ENCODE measurements at regions not wholly inside any gene's neighbourhood (a gene's known extent, or its start where the extent isn't known, plus 50 kb on each side); places are given as distances from the start of the nearest gene placed in this dataset.

DNA sequence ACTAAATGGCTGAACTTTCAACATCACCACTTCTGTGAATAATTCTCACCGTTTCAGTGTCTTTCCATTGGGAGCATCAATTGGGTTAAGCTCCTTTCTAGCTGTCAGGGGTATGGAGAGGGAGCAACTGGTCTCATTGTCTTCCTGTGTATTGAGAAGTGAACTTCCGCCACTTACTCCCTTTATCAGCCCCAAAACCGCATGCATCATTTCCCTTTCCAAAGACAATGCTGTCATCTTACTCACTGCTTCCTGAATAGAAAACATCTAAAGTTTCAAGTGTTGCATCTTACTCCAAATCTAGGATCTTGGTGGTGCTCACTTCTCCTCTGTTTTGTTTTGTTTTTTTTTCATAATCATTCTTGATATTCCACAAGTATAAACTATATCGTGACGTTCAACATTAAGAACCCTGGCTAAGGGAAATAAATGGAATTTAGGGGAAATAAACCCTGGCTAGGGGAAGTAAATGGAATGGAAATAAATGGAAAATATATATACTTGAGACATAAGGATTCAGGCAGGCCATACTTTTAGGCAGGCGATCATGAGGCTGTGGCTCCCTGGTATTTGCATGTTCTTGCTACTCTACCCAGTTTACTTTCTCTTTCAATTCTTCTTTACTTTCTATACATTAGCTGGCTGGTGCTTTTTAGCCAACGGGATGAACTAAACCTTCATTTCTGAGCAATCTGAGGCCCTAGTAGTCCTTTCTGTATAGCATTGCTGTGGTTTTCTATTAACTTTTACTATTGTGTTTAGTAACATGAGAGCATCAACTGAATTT, 371.9 kb downstream of the BMPER start:
- Histone ChIP-seq H3K27ac (ENCODE audit: low read length) (no peak overlapping the region), H3K27me3 (ENCODE audit: insufficient read depth, low read length) (no peaks in the 10 kb centered on the region), H3K4me3 (ENCODE audit: low read length) (no peak overlapping the region), H3K4me1 (ENCODE audit: insufficient read depth, low read length) (no peaks in the 10 kb centered on the region; the same call in 1 of the 2 replicates), H3K36me3 (ENCODE audit: insufficient read depth, low read depth, low read length) (no peaks in the 10 kb centered on the region), H3K9me3 (ENCODE audit: insufficient read depth, low read depth, low read length) (peaks cover 16% of the 10 kb centered on the region), H3K9ac (ENCODE audit: low read depth, low read length) (no peak overlapping the region)

DNA sequence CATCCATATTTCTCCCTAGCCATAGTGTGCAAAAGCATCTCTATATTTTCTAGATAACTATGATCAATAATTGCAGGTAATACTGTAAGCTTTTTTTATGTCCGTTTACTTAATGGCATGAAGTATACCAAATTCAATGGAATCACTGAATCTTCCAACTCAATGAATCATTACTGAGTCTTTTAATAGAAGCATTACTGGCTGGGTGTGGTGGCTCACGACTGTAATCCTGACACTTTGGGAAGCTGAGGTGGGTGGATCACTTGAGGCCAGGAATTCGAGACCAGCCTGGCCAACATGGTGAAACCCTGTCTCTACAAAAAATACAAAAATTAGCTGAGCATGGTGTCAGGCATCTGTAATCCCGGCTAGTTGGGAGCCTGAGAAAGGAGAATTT, 372.5 kb downstream of the BMPER start:
- H3K4me3 ChIP-seq (ENCODE audit: low read length) = no peak overlapping the region
- H3K36me3 ChIP-seq (ENCODE audit: insufficient read depth, low read depth, low read length) = no peaks in the 10 kb centered on the region
- H3K27ac ChIP-seq (ENCODE audit: low read length) = no peak overlapping the region
- no peaks in the 10 kb centered on the region; the same call in 1 of the 2 replicates for H3K4me1 ChIP-seq (ENCODE audit: insufficient read depth, low read length)
- H3K9me3 ChIP-seq (ENCODE audit: insufficient read depth, low read depth, low read length) = peaks cover 18% of the 10 kb centered on the region
- H3K9ac ChIP-seq (ENCODE audit: low read depth, low read length) = no peak overlapping the region
- H3K27me3 ChIP-seq (ENCODE audit: insufficient read depth, low read length) = no peaks in the 10 kb centered on the region

DNA sequence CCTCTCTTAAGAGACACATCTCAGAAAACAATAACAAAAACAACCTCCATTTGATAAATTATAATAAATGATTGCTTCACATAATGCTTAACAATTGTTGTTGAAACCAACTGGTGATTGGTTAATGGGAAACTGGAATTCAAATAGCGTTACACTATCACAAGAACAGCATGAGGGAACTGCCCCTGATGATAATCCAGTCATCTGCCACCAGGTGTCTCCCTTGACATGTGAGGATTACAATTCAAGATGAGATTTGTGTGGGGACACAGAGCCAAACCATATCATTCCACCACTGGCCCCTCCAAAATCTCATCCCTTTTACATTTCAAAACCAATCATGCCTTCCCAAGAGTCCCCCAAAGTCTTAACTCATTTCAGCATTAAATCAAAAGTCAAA, 375.9 kb downstream of the BMPER start:
- Histone ChIP-seq H3K4me1 (ENCODE audit: insufficient read depth, low read length) (no peaks in the 10 kb centered on the region; the same call in 1 of the 2 replicates), H3K36me3 (ENCODE audit: insufficient read depth, low read depth, low read length) (no peaks in the 10 kb centered on the region), H3K27ac (ENCODE audit: low read length) (no peak overlapping the region), H3K4me3 (ENCODE audit: low read length) (no peak overlapping the region), H3K9me3 (ENCODE audit: insufficient read depth, low read depth, low read length) (peaks cover 31% of the 10 kb centered on the region), H3K9ac (ENCODE audit: low read depth, low read length) (no peak overlapping the region), H3K27me3 (ENCODE audit: insufficient read depth, low read length) (no peaks in the 10 kb centered on the region)

DNA sequence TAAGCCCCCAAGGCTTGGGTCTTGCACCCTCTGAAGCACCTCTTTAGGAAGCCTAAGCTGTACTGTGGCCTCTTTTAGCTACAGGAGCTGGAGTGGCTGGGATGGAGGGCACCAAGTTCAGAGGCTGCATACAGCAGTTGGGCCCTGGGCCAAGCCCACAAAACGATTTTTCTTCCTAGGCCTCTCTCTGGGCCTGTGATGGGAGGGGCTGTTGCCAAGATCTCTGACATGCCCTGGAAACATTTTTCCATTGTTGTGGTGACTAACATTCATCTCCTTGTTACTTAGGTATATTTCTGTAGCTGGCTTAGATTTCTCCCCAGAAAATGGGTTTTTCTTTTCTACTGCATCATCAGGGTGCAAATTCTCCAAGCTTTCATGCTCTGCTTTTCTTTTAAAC, 375.7 kb upstream of the NPSR1 start:
- H3K9ac ChIP-seq (ENCODE audit: low read depth, low read length) = no peak overlapping the region
- no peaks in the 10 kb centered on the region for H3K36me3 ChIP-seq (ENCODE audit: insufficient read depth, low read depth, low read length)
- no peaks in the 10 kb centered on the region for H3K27me3 ChIP-seq (ENCODE audit: insufficient read depth, low read length)
- no peaks in the 10 kb centered on the region; the same call in 1 of the 2 replicates for H3K4me1 ChIP-seq (ENCODE audit: insufficient read depth, low read length)
- H3K4me3 ChIP-seq (ENCODE audit: low read length) = no peak overlapping the region
- no peak overlapping the region for H3K27ac ChIP-seq (ENCODE audit: low read length)
- peaks cover 31% of the 10 kb centered on the region for H3K9me3 ChIP-seq (ENCODE audit: insufficient read depth, low read depth, low read length)

DNA sequence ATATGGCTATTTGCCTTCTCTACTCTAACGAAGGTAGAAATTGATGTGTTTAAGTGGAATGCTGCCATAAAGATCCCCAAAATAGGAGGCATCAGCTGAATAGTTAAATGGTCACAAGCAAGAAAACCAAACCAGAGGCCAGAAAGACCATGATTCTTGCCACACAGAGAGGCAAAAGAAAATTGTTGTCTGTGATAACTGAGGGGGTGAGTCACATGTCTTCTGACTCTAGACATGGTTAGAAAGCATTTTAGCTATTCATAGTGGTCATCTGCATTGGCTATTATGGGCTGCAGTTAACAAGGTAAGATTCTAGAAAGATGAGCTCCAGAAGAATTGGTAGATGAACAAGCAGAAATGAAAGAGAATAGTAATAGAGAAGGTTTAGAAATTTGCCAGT, 361.4 kb upstream of the NPSR1 start:
- no peaks in the 10 kb centered on the region for H3K9me3 ChIP-seq (ENCODE audit: insufficient read depth, low read depth, low read length)
- H3K27ac ChIP-seq (ENCODE audit: low read length) = no peak overlapping the region

DNA sequence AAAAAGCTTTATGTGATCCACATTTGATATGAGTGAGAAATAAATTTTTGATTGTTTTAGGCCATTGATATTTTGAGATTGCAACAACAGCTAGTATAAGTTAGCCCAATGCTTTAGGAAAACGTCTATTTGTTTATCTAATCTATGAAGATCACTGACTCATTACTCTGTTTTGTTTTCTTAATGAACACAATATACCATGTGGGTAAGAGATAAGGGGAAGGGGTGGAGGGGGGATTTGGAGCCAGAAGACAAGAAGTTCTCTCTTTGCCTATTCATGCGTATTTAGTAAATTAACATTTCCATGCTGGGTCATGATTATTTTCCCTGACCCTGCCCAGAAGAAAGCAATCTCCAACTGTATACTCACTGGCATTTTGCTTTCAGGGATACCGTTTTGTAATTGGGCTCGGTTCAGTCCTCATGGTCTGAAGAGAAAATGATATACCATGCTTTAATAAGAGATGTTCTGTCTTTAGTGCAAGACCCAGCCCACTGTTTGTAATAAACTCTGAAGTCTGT, 359.5 kb upstream of the NPSR1 start:
- Histone ChIP-seq H3K36me3 (ENCODE audit: insufficient read depth, low read depth, low read length) (no peaks in the 10 kb centered on the region), H3K27ac (ENCODE audit: low read length) (no peak overlapping the region), H3K4me3 (ENCODE audit: low read length) (no peak overlapping the region), H3K9me3 (ENCODE audit: insufficient read depth, low read depth, low read length) (no peaks in the 10 kb centered on the region), H3K9ac (ENCODE audit: low read depth, low read length) (no peak overlapping the region), H3K4me1 (ENCODE audit: insufficient read depth, low read length) (peaks cover 16% of the 10 kb centered on the region), H3K27me3 (ENCODE audit: insufficient read depth, low read length) (no peaks in the 10 kb centered on the region)

More for the DNA sequence above, 361.4 kb upstream of the NPSR1 start:
- Histone ChIP-seq H3K36me3 (ENCODE audit: insufficient read depth, low read depth, low read length) (no peaks in the 10 kb centered on the region), H3K9ac (ENCODE audit: low read depth, low read length) (no peak overlapping the region), H3K4me3 (ENCODE audit: low read length) (no peak overlapping the region), H3K4me1 (ENCODE audit: insufficient read depth, low read length) (peaks cover 16% of the 10 kb centered on the region), H3K27me3 (ENCODE audit: insufficient read depth, low read length) (no peaks in the 10 kb centered on the region)

DNA sequence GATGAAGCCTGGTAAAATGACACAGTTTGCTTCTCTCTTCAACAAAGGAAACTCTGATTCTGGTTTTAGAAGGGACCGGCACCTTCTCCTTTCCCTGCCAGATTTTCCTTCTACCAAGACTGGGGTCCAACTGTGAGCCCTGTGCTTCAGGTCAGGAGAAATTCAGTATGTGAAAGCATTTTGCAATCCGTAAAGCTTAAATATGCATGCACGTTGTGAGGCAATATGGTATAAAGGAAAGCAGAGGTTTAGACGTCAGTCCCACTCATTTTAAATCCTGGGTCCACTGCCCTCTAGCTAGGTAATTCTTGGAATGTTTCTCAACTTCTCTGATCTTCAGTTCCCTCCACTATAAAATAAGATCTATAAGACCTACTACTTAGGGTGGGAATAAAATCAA, 359.0 kb upstream of the NPSR1 start:
- Histone ChIP-seq H3K27me3 (ENCODE audit: insufficient read depth, low read length) (no peaks in the 10 kb centered on the region), H3K27ac (ENCODE audit: low read length) (no peak overlapping the region), H3K9me3 (ENCODE audit: insufficient read depth, low read depth, low read length) (no peaks in the 10 kb centered on the region), H3K9ac (ENCODE audit: low read depth, low read length) (no peak overlapping the region), H3K4me3 (ENCODE audit: low read length) (no peak overlapping the region), H3K36me3 (ENCODE audit: insufficient read depth, low read depth, low read length) (no peaks in the 10 kb centered on the region), H3K4me1 (ENCODE audit: insufficient read depth, low read length) (peaks cover 16% of the 10 kb centered on the region)

DNA sequence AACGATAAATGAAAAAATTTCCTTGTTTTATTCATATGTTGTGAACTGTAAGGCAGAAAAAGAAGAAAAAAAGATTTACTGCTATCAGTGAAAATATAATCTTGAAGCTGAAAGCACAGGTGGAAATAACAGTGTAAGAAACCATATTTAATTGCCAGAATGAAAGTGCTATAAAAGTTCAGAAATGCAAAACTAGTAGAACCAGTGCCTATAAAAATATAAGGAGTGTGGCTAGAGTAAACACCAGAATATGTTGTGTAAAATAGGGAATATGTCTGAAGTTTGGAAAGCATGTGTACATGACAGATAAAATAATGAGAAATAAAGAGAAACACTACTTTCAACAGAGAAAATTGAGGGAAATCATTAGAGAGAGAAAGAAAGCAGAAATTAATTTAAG, 350.5 kb upstream of the NPSR1 start:
- Histone ChIP-seq H3K4me3 (ENCODE audit: low read length) (no peak overlapping the region), H3K27ac (ENCODE audit: low read length) (no peak overlapping the region), H3K9me3 (ENCODE audit: insufficient read depth, low read depth, low read length) (peaks cover 8% of the 10 kb centered on the region), H3K27me3 (ENCODE audit: insufficient read depth, low read length) (no peaks in the 10 kb centered on the region), H3K4me1 (ENCODE audit: insufficient read depth, low read length) (no peaks in the 10 kb centered on the region), H3K36me3 (ENCODE audit: insufficient read depth, low read depth, low read length) (no peaks in the 10 kb centered on the region), H3K9ac (ENCODE audit: low read depth, low read length) (no peak overlapping the region)

DNA sequence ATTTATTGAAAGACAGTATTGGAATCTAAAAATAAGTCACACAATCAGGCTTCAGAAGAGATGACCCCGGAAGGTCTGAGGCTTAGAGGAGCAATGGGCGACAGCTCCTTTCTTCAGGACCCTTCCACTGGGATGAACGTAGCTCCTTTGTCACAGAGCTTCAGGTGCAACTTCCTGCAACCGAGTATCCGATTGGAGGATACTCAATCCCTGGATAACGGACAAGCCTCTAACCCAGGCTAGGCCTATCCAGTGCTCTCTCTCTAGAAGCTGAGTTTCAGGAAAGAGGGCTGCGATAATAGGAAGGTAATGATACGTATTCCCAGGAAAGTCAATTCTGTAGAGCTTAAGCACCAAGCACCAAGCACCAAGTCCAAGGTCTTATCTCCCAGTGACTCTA, 349.4 kb upstream of the NPSR1 start:
- Histone ChIP-seq H3K4me3 (ENCODE audit: low read length) (no peak overlapping the region), H3K4me1 (ENCODE audit: insufficient read depth, low read length) (no peaks in the 10 kb centered on the region), H3K27me3 (ENCODE audit: insufficient read depth, low read length) (no peaks in the 10 kb centered on the region), H3K9me3 (ENCODE audit: insufficient read depth, low read depth, low read length) (peaks cover 17% of the 10 kb centered on the region), H3K36me3 (ENCODE audit: insufficient read depth, low read depth, low read length) (no peaks in the 10 kb centered on the region), H3K27ac (ENCODE audit: low read length) (no peak overlapping the region), H3K9ac (ENCODE audit: low read depth, low read length) (no peak overlapping the region)

DNA sequence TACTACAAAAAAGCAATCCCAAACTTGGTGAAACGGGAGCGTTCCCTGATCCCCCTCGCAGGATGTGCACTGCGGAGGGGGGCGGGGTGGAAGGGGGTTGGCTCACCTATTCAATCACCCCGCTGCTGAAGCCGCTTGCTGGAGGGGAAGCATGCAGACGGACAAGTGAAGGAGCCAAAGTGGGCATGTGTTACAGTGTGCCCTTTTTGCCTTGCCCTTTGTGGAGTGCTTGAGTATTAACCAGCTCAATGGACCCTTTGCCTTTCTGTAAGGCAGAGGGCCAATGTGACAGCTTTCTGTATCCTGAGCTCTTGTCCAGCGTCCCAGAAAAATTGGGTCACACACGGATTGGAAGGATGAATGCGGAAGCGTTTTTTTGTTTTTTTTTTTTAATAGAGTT, 348.9 kb upstream of the NPSR1 start:
- H3K4me1 ChIP-seq (ENCODE audit: insufficient read depth, low read length) = no peaks in the 10 kb centered on the region
- H3K9ac ChIP-seq (ENCODE audit: low read depth, low read length) = no peak overlapping the region
- H3K9me3 ChIP-seq (ENCODE audit: insufficient read depth, low read depth, low read length) = peaks cover 17% of the 10 kb centered on the region
- H3K36me3 ChIP-seq (ENCODE audit: insufficient read depth, low read depth, low read length) = no peaks in the 10 kb centered on the region
- H3K27ac ChIP-seq (ENCODE audit: low read length) = no peak overlapping the region
- no peaks in the 10 kb centered on the region for H3K27me3 ChIP-seq (ENCODE audit: insufficient read depth, low read length)
- H3K4me3 ChIP-seq (ENCODE audit: low read length) = no peak overlapping the region

DNA sequence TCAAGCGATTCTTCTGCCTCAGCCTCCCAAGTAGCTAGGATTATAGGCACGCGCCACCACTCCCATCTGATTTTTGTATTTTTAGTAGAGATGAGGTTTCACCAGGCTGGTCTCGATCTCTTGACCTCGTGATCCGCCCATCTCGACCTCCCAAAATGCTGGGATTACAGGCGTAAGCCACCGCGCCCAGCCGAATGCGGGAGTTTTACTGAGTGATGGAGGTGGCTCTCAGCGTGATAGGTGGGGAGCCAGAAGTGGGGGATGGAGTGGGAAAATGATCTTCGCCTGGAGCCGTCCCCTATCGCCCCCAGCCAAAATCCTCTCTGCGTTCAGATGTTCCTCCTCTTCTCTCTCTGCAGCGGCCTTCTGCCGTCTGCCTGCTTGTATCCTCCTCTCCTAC, 348.4 kb upstream of the NPSR1 start:
- Histone ChIP-seq H3K27ac (ENCODE audit: low read length) (no peak overlapping the region), H3K9me3 (ENCODE audit: insufficient read depth, low read depth, low read length) (peaks cover 17% of the 10 kb centered on the region), H3K9ac (ENCODE audit: low read depth, low read length) (no peak overlapping the region), H3K4me3 (ENCODE audit: low read length) (no peak overlapping the region), H3K27me3 (ENCODE audit: insufficient read depth, low read length) (no peaks in the 10 kb centered on the region), H3K4me1 (ENCODE audit: insufficient read depth, low read length) (no peaks in the 10 kb centered on the region), H3K36me3 (ENCODE audit: insufficient read depth, low read depth, low read length) (no peaks in the 10 kb centered on the region)

DNA sequence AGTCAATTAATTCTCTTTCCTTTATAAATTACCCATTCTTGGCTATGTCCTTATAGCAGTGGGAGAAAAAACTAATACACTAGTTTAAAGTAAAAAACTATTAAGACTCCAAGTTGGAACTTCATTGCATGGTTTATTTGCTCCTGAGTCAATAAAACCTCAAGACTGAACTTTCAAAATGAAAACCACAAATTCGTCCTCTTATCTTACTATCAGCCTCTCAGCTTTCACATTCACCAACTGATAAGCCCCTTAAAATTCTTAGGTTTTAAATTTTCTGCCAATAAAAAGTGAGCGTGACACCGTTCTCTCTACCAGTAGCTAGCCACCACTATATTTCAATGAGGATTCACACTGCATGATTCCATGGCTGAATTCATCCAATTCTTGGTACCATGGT, 346.4 kb upstream of the NPSR1 start:
- H3K9ac ChIP-seq (ENCODE audit: low read depth, low read length) = no peak overlapping the region
- H3K4me3 ChIP-seq (ENCODE audit: low read length) = no peak overlapping the region
- H3K27me3 ChIP-seq (ENCODE audit: insufficient read depth, low read length) = no peaks in the 10 kb centered on the region
- peaks cover 17% of the 10 kb centered on the region for H3K9me3 ChIP-seq (ENCODE audit: insufficient read depth, low read depth, low read length)
- no peaks in the 10 kb centered on the region for H3K4me1 ChIP-seq (ENCODE audit: insufficient read depth, low read length)
- H3K27ac ChIP-seq (ENCODE audit: low read length) = no peak overlapping the region
- no peaks in the 10 kb centered on the region for H3K36me3 ChIP-seq (ENCODE audit: insufficient read depth, low read depth, low read length)

Measured in iPS-20b (cell line).